ENCODE measurements at regions not wholly inside any gene's neighbourhood (a gene's known extent, or its start where the extent isn't known, plus 50 kb on each side); places are given as distances from the start of the nearest gene placed in this dataset.

- ChIA-PET RAD21 (ENCODE audit: low non-redundant PET in 1 of 2, low total read pairs in 2 of 2, uncharacterized antibody in 2 of 2, unreplicated experiment in 2 of 2) (no interaction called here), POLR2A (no interaction called here), CTCF (no interaction called here)
- no peaks in the 10 kb centered on the region for H3K4me1 ChIP-seq (ENCODE audit: control insufficient read depth in 1 of 2, insufficient read depth in 2 of 2, low read length in 2 of 2)
- H3K27me3 ChIP-seq (ENCODE audit: insufficient read depth, low read length) = no peaks in the 10 kb centered on the region
- no peaks in the 10 kb centered on the region for H3K36me3 ChIP-seq (ENCODE audit: control insufficient read depth in 1 of 2, insufficient read depth in 2 of 2, low read length in 2 of 2)
- H3K27ac ChIP-seq (ENCODE audit: low read depth, low read length) = no peak overlapping the region
- BruUV-seq (replicated peaks) = no TSS peak
- no peak overlapping the region for H3K4me2 ChIP-seq (ENCODE audit: low read length)
- H3K9me2 ChIP-seq (ENCODE audit: insufficient read depth) = no peaks in the 10 kb centered on the region
- intact Hi-C loops (cut with micrococcal nuclease) = no loop called here
- no peak overlapping the region for H3K9ac ChIP-seq (ENCODE audit: low read length)
- no peak for DNase-seq (ENCODE audit: low read depth, low spot score)
- TF ChIP-seq SIN3A (IDR thresholded peaks at IDR 0.05; ENCODE audit: low read depth) (no peak), ZFX (IDR thresholded peaks at IDR 0.05) (no peak), FOSL1 (IDR thresholded peaks at IDR 0.05; ENCODE audit: low read depth) (no peak), POLR2AphosphoS5 (IDR thresholded peaks at IDR 0.05; ENCODE audit: low read depth, low read length) (no peak), SP1 (IDR thresholded peaks at IDR 0.05; ENCODE audit: low read depth) (no peak), EZH2 (IDR thresholded peaks at IDR 0.05) (no peak), JUND (IDR thresholded peaks at IDR 0.05) (no peak), MAX (IDR thresholded peaks at IDR 0.05) (no peak), CBX3 (IDR thresholded peaks at IDR 0.05; ENCODE audit: low read depth) (no peak), YY1 (IDR thresholded peaks at IDR 0.05; ENCODE audit: extremely low read depth, insufficient replicate concordance, low read depth, low read length) (no peak)
- H3K4me3 ChIP-seq (replicated peaks in 1 of 2; ENCODE audit: low read depth in 1 of 2, low read length in 2 of 2) = no peak overlapping the region
- H3K9me3 ChIP-seq (ENCODE audit: control insufficient read depth in 1 of 2, insufficient read depth in 1 of 2, low read depth in 1 of 2, low read length in 2 of 2) = peaks cover 0 to 7% of the 10 kb centered on the region in 2 experiments; a peak in 2 of 4 replicates
- H2AFZ ChIP-seq (ENCODE audit: low read depth, low read length, poor library complexity, severe bottlenecking) = no peak overlapping the region
- no peak for ATAC-seq
- H4K20me1 ChIP-seq (ENCODE audit: insufficient read depth) = no peaks in the 10 kb centered on the region
- H3K79me2 ChIP-seq (ENCODE audit: insufficient read depth, low read length) = no peaks in the 10 kb centered on the region
Measured at GRCh38 chr7:138289082-138289481, 171.0 kb upstream of the TRIM24 start.

GRCh38 chr7:138289864-138290263, 170.2 kb upstream of the TRIM24 start:
- Histone ChIP-seq H3K4me2 (ENCODE audit: low read length) (no peak overlapping the region), H3K79me2 (ENCODE audit: insufficient read depth, low read length) (no peaks in the 10 kb centered on the region), H3K36me3 (ENCODE audit: control insufficient read depth in 1 of 2, insufficient read depth in 2 of 2, low read length in 2 of 2) (no peaks in the 10 kb centered on the region), H3K27me3 (ENCODE audit: insufficient read depth, low read length) (no peaks in the 10 kb centered on the region), H3K9me3 (ENCODE audit: control insufficient read depth in 1 of 2, insufficient read depth in 1 of 2, low read depth in 1 of 2, low read length in 2 of 2) (peaks cover 0 to 7% of the 10 kb centered on the region in 2 experiments; a peak in 2 of 4 replicates), H3K27ac (ENCODE audit: low read depth, low read length) (no peak overlapping the region), H3K9me2 (ENCODE audit: insufficient read depth) (no peaks in the 10 kb centered on the region), H4K20me1 (ENCODE audit: insufficient read depth) (no peaks in the 10 kb centered on the region), H2AFZ (ENCODE audit: low read depth, low read length, poor library complexity, severe bottlenecking) (no peak overlapping the region), H3K4me1 (ENCODE audit: control insufficient read depth in 1 of 2, insufficient read depth in 2 of 2, low read length in 2 of 2) (no peaks in the 10 kb centered on the region), H3K4me3 (replicated peaks in 1 of 2; ENCODE audit: low read depth in 1 of 2, low read length in 2 of 2) (no peak overlapping the region), H3K9ac (ENCODE audit: low read length) (no peak overlapping the region)
- POLR2A ChIA-PET = no interaction called here
- no TSS peak for BruUV-seq (replicated peaks)
- intact Hi-C loops (cut with micrococcal nuclease) = no loop called here
- RAD21 ChIA-PET (ENCODE audit: low non-redundant PET in 1 of 2, low total read pairs in 2 of 2, uncharacterized antibody in 2 of 2, unreplicated experiment in 2 of 2) = no interaction called here
- CTCF ChIA-PET = no interaction called here
- no peak for ATAC-seq
- DNase-seq (ENCODE audit: low read depth, low spot score) = no peak
- TF ChIP-seq SIN3A (IDR thresholded peaks at IDR 0.05; ENCODE audit: low read depth) (no peak), RAD21 (IDR thresholded peaks at IDR 0.05; ENCODE audit: low read depth) (no peak), ZBTB33 (IDR thresholded peaks at IDR 0.05; ENCODE audit: extremely low read depth, insufficient replicate concordance, low read length) (no peak), YY1 (IDR thresholded peaks at IDR 0.05; ENCODE audit: extremely low read depth, insufficient replicate concordance, low read depth, low read length) (no peak), REST (IDR thresholded peaks at IDR 0.05; ENCODE audit: low read depth) (no peak), CTCF (IDR thresholded peaks at IDR 0.05 in 2 of 3, conservative IDR thresholded peaks at IDR 0.05 in 1 of 3; ENCODE audit: borderline replicate concordance in 1 of 3, insufficient read depth in 1 of 3, low read depth in 2 of 3, low read length in 2 of 3) (no peak)

All from HCT116 (cell line).